BLaER1 treated with 17β-estradiol and CSF1 and Interleukin-3, amounts not matched to agents 10 nM and 100 nM (cell line): ENCODE measurements at regions not wholly inside any gene's neighbourhood (a gene's known extent, or its start where the extent isn't known, plus 50 kb on each side); places are given as distances from the start of the nearest gene placed in this dataset.
"Not testable (repeated sequence)": the region's sequence is repeated elsewhere in the genome, so short reads cannot be mapped to it uniquely, and the experiment has no call there.

ENCODE experiments used
- H3K27ac ChIP-seq, 11 experiments: shearing (Covaris generic); formaldehyde crosslinking; 2 replicates each; pipeline ENCODE4 v1.8.1; 2022
- H3K27me3 ChIP-seq, 11 experiments: shearing (Covaris generic); formaldehyde crosslinking; 2 replicates each; pipeline ENCODE4 v1.8.1; 2022
- H3K36me3 ChIP-seq, 11 experiments: shearing (Covaris generic); formaldehyde crosslinking; 2 replicates each; pipeline ENCODE4 v1.8.1; 2022
- H3K4me1 ChIP-seq, 10 experiments: shearing (Covaris generic); formaldehyde crosslinking; 2 replicates each; pipeline ENCODE4 v1.8.1; 2022
- H3K4me2 ChIP-seq, 11 experiments: shearing (Covaris generic); formaldehyde crosslinking; 2 replicates each; pipeline ENCODE4 v1.8.1; 2022
- H3K4me3 ChIP-seq, 10 experiments: shearing (Covaris generic); formaldehyde crosslinking; 2 replicates each; pipeline ENCODE4 v1.8.1; 2022
- H3K9ac ChIP-seq, 11 experiments: shearing (Covaris generic); formaldehyde crosslinking; 2 replicates each; pipeline ENCODE4 v1.8.1; 2022
- H3K9me3 ChIP-seq, 11 experiments: shearing (Covaris generic); formaldehyde crosslinking; replicated peaks in 1 of 11; 2 replicates each; pipeline ENCODE4 v1.8.1; 2022
- H4K20me1 ChIP-seq, 11 experiments: shearing (Covaris generic); formaldehyde crosslinking; 2 replicates each; pipeline ENCODE4 v1.8.1; 2022
- Cebpa-rat ChIP-seq, 11 experiments: shearing (Covaris generic); IDR thresholded peaks; 2 replicates each; pipeline ENCODE4 v1.8.1; 2022

GRCh38 chr4:92246384-92246783 lies 57.4 kb upstream of the GRID2 start:
- no peaks in the 10 kb centered on the region for H3K36me3 ChIP-seq
- H4K20me1 ChIP-seq, result no peaks in the 10 kb centered on the region
- no peak overlapping the region for H3K4me2 ChIP-seq

GRCh38 chr4:92249541-92249940 lies 54.2 kb upstream of the GRID2 start:
- Histone ChIP-seq H3K4me2 (no peak overlapping the region), H3K36me3 (no peaks in the 10 kb centered on the region), H3K27ac (no peak overlapping the region), H3K9ac (no peak overlapping the region), H4K20me1 (no peaks in the 10 kb centered on the region), H3K4me3 (no peak overlapping the region), H3K4me1 (peaks cover 0 to 12% (median 0%) of the 10 kb centered on the region in 10 experiments; a peak in 2 of 20 replicates), H3K27me3 (no peaks in the 10 kb centered on the region), H3K9me3 (peaks cover 0 to 18% (median 9%) of the 10 kb centered on the region in 11 experiments; a peak in 16 of 22 replicates)
- no peak for TF ChIP-seq Cebpa-rat (IDR thresholded peaks at IDR 0.05)

More at GRCh38 chr4:92246384-92246783, 57.4 kb upstream of the GRID2 start:
- no peak for TF ChIP-seq Cebpa-rat (IDR thresholded peaks at IDR 0.05)
- Histone ChIP-seq H3K27ac (no peak overlapping the region), H3K4me1 (peaks cover 0 to under 1% (median 0%) of the 10 kb centered on the region in 10 experiments; a peak in 2 of 20 replicates), H3K27me3 (no peaks in the 10 kb centered on the region), H3K4me3 (no peak overlapping the region), H3K9me3 (0 out of 22 replicates have a peak, but pooled peaks cover 0 to 6% (median 0%) of the 10 kb centered on the region in 11 experiments), H3K9ac (no peak overlapping the region)

DNA sequence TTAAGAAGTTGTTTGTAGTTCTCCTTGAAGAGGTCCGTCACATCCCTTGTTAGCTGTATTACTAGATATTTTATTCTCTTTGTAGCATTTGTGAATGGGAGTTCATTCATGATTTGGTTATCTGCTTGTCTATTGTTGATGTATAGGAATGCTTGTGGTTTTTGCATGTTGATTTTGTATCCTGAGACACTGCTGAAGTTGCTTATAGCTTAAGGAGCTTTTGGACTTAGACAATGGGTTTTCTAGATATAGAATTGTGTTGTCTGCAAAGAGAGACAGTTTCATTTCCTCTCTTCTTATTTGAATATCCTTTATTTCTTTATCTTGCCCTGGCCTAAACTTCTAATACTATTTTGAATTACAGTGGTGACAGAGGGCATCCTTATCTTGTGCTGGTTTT lies 52.1 kb upstream of the GRID2 start:
- H3K4me1 ChIP-seq, result peaks cover 0 to 12% (median 0%) of the 10 kb centered on the region in 10 experiments; a peak in 2 of 20 replicates
- no peak overlapping the region for H3K4me3 ChIP-seq
- peaks cover 0 to 35% (median 25%) of the 10 kb centered on the region in 11 experiments; a peak in 19 of 22 replicates for H3K9me3 ChIP-seq
- no peaks in the 10 kb centered on the region for H3K27me3 ChIP-seq
- H3K9ac ChIP-seq, result no peak overlapping the region
- no peaks in the 10 kb centered on the region for H3K36me3 ChIP-seq
- TF ChIP-seq Cebpa-rat (IDR thresholded peaks at IDR 0.05), result no peak
- no peaks in the 10 kb centered on the region for H4K20me1 ChIP-seq
- 0 out of 22 replicates have a peak overlapping the region, but pooled peaks of 2 of the 11 experiments have one; percentile 5 to 25 for H3K4me2 ChIP-seq
- H3K27ac ChIP-seq, result no peak overlapping the region

DNA sequence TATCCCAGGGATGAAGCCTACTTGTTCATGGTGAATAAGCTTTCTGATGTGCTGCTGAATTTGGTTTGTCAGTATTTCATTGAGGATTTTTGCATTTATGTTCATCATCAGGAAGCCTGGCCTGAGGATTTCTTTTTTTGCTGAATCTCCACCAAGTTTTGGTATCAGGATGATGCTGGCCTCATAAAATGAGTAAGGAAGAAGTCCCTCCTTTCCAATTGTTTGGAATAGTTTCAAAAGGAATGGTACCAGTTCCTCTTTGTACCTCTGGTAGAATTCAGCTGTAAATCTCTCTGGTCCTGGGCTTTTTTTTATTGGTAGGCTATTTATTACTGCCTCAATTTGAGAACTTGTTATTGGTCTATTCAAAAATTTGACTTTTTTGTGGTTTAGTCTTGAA lies 51.4 kb upstream of the GRID2 start:
- peaks cover 0 to 38% (median 25%) of the 10 kb centered on the region in 11 experiments; a peak in 19 of 22 replicates for H3K9me3 ChIP-seq
- H4K20me1 ChIP-seq, H3K36me3 ChIP-seq, H3K4me3 ChIP-seq, H3K4me2 ChIP-seq, H3K27ac ChIP-seq, H3K27me3 ChIP-seq, H3K9ac ChIP-seq: not testable (repeated sequence)
- H3K4me1 ChIP-seq, result peaks cover 0 to 12% (median 0%) of the 10 kb centered on the region in 10 experiments; a peak in 2 of 20 replicates

GRCh38 chr4:92252846-92253245 lies 50.9 kb upstream of the GRID2 start:
- Histone ChIP-seq H3K4me3 (no peak overlapping the region), H3K27ac (no peak overlapping the region), H3K27me3 (no peaks in the 10 kb centered on the region), H3K9me3 (peaks cover 0 to 38% (median 25%) of the 10 kb centered on the region in 11 experiments; a peak in 19 of 22 replicates), H3K4me2 (no peak overlapping the region), H3K4me1 (peaks cover 0 to 12% (median 0%) of the 10 kb centered on the region in 10 experiments; a peak in 2 of 20 replicates), H3K36me3 (no peaks in the 10 kb centered on the region), H4K20me1 (no peaks in the 10 kb centered on the region), H3K9ac (no peak overlapping the region)
- no peak for TF ChIP-seq Cebpa-rat (IDR thresholded peaks at IDR 0.05)

DNA sequence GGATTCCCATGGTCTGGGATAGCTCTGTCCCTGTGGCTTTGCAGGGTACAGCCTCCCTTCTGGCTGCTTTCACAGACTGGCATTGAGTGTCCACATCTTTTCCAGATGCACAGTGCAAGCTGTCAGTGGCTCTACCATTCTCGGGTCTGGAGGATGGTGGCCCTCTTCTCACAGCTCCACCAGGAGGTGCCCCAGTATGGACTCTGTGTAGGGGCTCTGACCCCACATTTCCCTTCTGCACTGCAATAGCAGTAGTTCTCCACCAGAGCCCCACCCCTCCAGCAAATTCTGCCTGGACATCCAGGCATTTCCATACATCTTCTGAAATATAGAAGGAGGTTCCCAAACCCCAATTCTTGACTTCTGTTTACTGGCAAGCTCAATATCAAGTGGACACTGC lies 50.2 kb upstream of the GRID2 start:
- no peak for TF ChIP-seq Cebpa-rat (IDR thresholded peaks at IDR 0.05)

More for the DNA sequence above, 50.2 kb upstream of the GRID2 start:
- no peaks in the 10 kb centered on the region for H4K20me1 ChIP-seq
- peaks cover 0 to 38% (median 25%) of the 10 kb centered on the region in 11 experiments; a peak in 19 of 22 replicates for H3K9me3 ChIP-seq
- no peak overlapping the region for H3K4me2 ChIP-seq
- no peak overlapping the region for H3K9ac ChIP-seq
- H3K36me3 ChIP-seq, result no peaks in the 10 kb centered on the region
- no peak overlapping the region for H3K4me3 ChIP-seq
- H3K27me3 ChIP-seq, result no peaks in the 10 kb centered on the region
- no peak overlapping the region for H3K27ac ChIP-seq
- peaks cover 0 to 12% (median 0%) of the 10 kb centered on the region in 10 experiments; a peak in 2 of 20 replicates for H3K4me1 ChIP-seq
